OCI-M1 (cell line): ENCODE measurements at regions not wholly inside any gene's neighbourhood (a gene's known extent, or its start where the extent isn't known, plus 50 kb on each side); places are given as distances from the start of the nearest gene placed in this dataset.

ENCODE experiments used
- DNase-seq: peaks from one replicate; lab custom pipeline; 2025; lab: John Stamatoyannopoulos, UW

- no peak for DNase-seq
Observed at GRCh38 chr16:86018487-86018886, 119.5 kb downstream of the IRF8 start.

GRCh38 chr16:86018941-86019340 is 120.0 kb downstream of the IRF8 start:
- DNase-seq = no peak

GRCh38 chr16:86019446-86020047 is 120.6 kb downstream of the IRF8 start:
- DNase-seq = peak; percentile 24

- no peak for DNase-seq
Observed at GRCh38 chr16:86020971-86021370, 122.0 kb downstream of the IRF8 start.

GRCh38 chr16:86022381-86022960 is 123.5 kb downstream of the IRF8 start:
- DNase-seq = no peak

GRCh38 chr16:86024210-86024609 is 125.2 kb downstream of the IRF8 start:
- DNase-seq = no peak

- no peak for DNase-seq
Observed at GRCh38 chr16:86025706-86026105, 126.7 kb downstream of the IRF8 start.

GRCh38 chr16:86026171-86026910 is 127.4 kb downstream of the IRF8 start:
- DNase-seq = no peak

- DNase-seq = no peak
Observed at GRCh38 chr16:86026916-86027315, 128.0 kb downstream of the IRF8 start.

- DNase-seq = no peak
Observed at GRCh38 chr16:86027373-86028126, 128.6 kb downstream of the IRF8 start.

GRCh38 chr16:86029131-86029741 is 130.3 kb downstream of the IRF8 start:
- DNase-seq = no peak

GRCh38 chr16:86030116-86030515 is 131.2 kb downstream of the IRF8 start:
- DNase-seq = no peak

GRCh38 chr16:86031141-86031678 is 132.2 kb downstream of the IRF8 start:
- DNase-seq = no peak

GRCh38 chr16:86033016-86033474 is 134.1 kb downstream of the IRF8 start:
- DNase-seq = no peak

- DNase-seq = no peak
Observed at GRCh38 chr16:86033971-86034370, 135.0 kb downstream of the IRF8 start.

GRCh38 chr16:86034421-86034919 is 135.5 kb downstream of the IRF8 start:
- no peak for DNase-seq

GRCh38 chr16:86035906-86036305 is 136.9 kb downstream of the IRF8 start:
- no peak for DNase-seq

GRCh38 chr16:86037999-86038925 is 139.3 kb downstream of the IRF8 start:
- no peak for DNase-seq

- DNase-seq = peak; percentile 0
Observed at GRCh38 chr16:86038926-86039310, 140.0 kb downstream of the IRF8 start.

- no peak for DNase-seq
Observed at GRCh38 chr16:86039606-86040005, 140.6 kb downstream of the IRF8 start.

GRCh38 chr16:86040496-86040895 is 141.5 kb downstream of the IRF8 start:
- no peak for DNase-seq
